Retinal pigment epithelial cell (primary cell): ENCODE measurements at regions not wholly inside any gene's neighbourhood (a gene's known extent, or its start where the extent isn't known, plus 50 kb on each side); places are given as distances from the start of the nearest gene placed in this dataset.
"Not testable (repeated sequence)": the region's sequence is repeated elsewhere in the genome, so short reads cannot be mapped to it uniquely, and the experiment has no call there.

Experiments
- DNase-seq: peaks from one replicate; pipeline ENCODE4 v3.0.0-alpha.2; 2010; ENCODE audit warnings: low read depth
- H3K4me3 ChIP-seq: 2 replicates; pipeline ENCODE4 v1.5.1; 2011; ENCODE audit warnings: mild to moderate bottlenecking, low read length, control low read depth, moderate library complexity
- TF ChIP-seq, protein P1 (sequence below): conservative IDR thresholded peaks from 2 replicates; pipeline ENCODE4 v1.5.1; 2011; ENCODE audit warnings: low read depth, low read length, control low read depth, inconsistent platforms

DNA sequence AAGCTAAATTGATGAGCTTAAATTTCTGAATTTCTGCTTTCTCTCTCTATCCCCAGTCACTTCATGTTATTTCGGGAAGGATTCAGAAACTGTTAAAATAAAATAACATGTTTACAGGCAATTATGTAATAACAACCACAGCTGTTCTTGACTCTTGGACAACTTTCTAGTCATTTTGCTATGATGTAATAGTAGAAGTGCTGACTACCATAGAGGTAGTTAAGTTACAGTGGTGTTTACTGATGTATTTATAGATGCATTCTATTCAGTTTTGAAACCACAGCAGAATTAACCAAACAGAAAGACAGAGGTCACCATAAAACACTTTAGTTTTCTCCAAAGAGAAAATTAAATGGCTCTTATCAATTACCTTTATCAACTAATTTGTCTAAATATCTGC is 1292.0 kb upstream of the CHAC2 start:
- no peak for DNase-seq
- TF ChIP-seq, protein P1, sequence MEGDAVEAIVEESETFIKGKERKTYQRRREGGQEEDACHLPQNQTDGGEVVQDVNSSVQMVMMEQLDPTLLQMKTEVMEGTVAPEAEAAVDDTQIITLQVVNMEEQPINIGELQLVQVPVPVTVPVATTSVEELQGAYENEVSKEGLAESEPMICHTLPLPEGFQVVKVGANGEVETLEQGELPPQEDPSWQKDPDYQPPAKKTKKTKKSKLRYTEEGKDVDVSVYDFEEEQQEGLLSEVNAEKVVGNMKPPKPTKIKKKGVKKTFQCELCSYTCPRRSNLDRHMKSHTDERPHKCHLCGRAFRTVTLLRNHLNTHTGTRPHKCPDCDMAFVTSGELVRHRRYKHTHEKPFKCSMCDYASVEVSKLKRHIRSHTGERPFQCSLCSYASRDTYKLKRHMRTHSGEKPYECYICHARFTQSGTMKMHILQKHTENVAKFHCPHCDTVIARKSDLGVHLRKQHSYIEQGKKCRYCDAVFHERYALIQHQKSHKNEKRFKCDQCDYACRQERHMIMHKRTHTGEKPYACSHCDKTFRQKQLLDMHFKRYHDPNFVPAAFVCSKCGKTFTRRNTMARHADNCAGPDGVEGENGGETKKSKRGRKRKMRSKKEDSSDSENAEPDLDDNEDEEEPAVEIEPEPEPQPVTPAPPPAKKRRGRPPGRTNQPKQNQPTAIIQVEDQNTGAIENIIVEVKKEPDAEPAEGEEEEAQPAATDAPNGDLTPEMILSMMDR = no peak
- no peak overlapping the region for H3K4me3 ChIP-seq

DNA sequence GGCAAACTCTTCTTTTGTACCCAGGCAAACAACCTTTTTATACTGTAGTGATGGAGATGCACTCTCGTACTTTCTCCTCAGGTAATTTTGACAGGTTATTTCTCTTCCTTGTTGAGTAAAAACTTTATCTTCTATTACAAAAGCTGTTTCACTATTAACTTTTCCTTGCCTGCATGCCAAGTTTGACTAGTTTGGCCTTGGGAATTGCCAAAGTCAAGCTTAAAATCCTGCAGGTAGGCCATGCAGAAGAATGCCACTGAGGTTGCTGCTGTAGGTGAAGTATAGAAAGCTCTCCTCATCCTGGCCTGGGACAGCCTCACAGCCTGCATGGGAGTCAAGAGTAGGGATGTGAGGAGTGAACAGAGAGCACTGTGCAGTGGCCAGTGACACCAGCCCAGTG is 1293.5 kb upstream of the CHAC2 start:
- H3K4me3 ChIP-seq = no peak overlapping the region
- TF ChIP-seq, protein P1 = no peak
- no peak for DNase-seq

DNA sequence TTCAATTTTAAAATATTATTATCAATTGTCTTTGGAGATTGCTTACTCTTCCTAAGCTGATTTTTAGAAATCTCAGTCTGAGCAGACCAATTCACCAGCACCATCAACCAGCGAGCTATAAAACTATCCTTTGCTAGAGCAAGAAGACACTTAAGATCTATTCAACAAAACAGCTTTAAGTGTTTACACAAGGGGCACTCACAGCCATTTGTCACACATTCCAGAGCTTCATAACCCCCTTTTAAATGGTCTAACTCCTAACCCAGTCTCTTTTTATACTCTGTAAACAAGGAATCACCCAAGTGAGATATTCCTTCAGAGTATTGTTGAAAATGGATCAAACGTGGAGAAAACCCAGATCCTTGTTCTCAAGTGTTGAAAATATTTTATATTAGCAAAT is 1294.1 kb upstream of the CHAC2 start:
- DNase-seq = no peak
- H3K4me3 ChIP-seq = no peak overlapping the region
- TF ChIP-seq, protein P1 = no peak

DNA sequence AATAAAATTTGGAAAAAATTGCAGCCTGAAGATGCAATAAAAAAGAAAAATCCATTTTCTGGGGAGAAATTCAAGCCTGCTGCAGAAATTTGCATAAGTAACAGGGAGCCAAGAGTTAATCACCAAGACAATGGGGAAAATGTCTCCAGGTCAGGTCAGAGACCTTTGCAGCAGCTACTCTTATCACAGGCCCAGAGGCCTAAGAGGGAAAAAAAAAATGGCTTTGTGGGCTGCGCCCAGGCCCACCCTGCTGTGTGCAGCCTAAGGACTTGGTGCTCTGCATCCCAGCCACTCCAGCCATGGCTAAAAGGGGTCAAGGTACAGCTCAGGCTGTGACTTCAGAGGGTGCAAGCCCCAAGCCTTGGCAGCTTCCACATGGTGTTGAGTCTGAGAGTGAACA is 1297.1 kb upstream of the CHAC2 start:
- H3K4me3 ChIP-seq, DNase-seq: not testable (repeated sequence)

DNA sequence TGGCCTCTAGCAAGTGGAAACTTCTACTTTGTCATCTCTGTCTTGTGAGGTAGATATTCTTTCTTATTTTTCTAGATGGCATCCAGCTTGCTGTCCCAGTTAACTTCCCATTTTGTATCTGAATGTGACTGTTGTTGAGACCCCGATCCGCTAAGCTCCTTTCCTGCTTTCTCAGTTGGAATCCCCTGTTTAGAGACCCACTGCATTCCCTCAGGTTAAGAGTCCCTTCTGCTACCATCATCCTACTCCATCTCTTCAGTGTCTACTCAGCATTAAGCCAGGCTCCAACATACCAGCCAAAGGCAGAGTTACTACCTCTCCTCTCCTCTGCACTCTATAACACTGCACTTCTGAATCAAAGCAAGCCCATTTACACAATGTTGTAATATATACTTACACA is 1300.4 kb upstream of the CHAC2 start:
- no peak for DNase-seq
- TF ChIP-seq, protein P1 = no peak
- no peak overlapping the region for H3K4me3 ChIP-seq

DNA sequence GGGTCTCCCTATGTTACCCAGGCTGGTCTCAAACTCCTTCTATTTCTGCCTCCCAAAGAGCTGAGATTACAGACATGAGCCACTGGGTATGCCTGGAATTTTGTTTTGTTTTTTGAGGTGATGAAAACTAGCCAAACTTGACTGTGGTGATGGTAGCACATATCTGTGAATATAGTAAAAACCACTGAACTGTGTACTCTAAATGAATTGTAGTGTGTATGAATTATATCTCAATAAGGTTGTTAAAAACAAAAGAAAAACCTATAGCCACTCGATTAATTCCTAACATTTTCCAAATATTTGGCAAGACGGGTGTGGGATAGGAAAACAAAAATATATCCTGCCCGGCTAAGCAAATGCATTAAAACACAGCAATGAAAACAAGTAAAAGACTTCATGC is 1302.3 kb upstream of the CHAC2 start:
- H3K4me3 ChIP-seq = no peak overlapping the region
- no peak for DNase-seq
- TF ChIP-seq, protein P1 = no peak

DNA sequence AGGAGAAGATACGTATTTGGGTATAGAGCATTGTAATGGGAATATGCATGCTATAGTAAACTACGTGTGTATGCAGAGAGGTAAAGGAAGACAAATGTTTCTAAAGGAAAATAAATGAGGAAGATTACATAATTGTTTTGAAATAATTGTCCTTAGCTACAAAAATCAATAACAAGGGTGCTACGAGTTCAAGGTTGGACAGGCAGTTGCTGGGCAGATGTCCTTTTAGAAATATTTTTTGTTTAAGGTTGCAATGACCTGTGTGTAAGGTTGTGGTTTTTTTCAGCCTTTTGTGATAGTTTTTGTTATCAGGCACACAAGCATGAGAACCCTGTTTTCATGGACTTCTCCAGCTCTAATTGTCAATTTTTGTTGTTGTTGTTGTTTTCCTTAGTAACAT is 1304.1 kb upstream of the CHAC2 start:
- DNase-seq = no peak

More for the DNA sequence above, 1304.1 kb upstream of the CHAC2 start:
- H3K4me3 ChIP-seq = no peak overlapping the region
- TF ChIP-seq, protein P1 = no peak
